Retina (tissue), 1 donor: ENCODE measurements at regions not wholly inside any gene's neighbourhood (a gene's known extent, or its start where the extent isn't known, plus 50 kb on each side); places are given as distances from the start of the nearest gene placed in this dataset.
"Not testable (repeated sequence)": the region's sequence is repeated elsewhere in the genome, so short reads cannot be mapped to it uniquely, and the experiment has no call there.

Experiments used
- DNase-seq: peaks from one replicate; pipeline ENCODE4 v3.0.0-alpha.2; 2016

DNA sequence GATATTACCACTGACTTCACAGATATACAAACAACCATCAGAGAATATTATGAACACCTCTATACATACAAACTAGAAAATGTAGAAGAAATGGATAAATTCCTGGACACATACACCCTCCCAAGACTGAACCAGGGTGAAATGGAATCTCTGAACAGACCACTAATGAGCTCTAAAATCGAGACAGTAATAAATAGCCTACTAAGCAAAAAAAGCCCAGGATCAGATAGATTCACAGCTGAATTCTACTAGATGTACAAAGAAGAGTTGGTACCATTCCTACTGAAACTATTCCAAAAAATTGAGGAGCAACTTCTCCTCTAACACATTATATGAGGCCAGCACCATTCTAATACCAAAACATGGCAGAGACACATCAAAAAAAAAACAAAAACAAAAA is 837.7 kb downstream of the FSCB start:
- no peak for DNase-seq

DNA sequence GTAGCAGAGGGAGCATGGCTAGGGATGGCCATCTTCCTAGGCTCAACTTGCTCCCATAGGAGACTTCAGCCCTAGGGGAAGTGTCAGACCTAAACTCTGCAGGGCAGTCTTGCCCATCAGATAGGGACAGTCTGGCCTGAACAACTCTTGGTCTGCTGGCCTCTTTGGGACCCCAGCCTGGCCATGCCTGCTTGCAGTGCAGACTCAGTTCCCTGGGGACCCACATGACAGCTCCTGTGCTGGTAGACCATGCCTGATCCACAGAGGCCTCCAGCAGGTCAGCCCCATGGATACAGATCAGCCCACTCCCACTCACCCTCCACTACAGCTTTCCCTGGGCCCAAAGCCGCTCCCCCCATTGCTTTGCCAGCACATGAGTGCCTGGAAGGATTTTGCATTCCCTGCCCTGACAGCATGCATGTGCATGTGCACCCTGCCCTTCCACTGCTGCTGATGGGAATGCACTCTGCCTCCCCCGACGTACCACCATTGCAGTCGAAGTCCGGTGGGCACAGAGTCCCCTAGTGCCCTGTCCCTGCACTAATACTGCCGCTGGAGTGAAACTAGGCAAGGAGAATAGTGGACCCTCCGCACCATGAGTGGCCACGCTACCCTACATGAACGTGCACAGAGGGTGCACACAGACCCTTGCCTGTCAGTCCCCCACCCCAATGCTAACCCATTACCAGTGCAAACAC is 841.4 kb downstream of the FSCB start:
- no peak for DNase-seq

DNA sequence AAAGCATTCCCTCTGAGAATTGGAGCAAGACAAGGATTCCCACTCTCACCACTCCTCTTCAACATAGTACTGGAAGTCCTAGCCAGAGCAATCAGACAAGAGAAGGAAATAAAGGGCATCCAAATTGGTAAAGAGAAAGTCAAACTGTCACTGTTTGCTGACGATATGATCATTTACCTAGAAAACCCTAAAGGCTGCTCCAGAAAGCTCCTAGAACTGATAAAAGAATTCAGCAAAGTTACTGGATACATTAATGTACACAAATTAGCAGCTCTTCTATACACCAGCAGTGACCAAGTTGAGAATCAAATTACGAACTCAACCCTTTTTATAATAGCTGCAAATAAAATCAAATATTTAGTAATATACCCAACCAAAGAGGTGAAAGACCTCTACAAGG is 851.9 kb downstream of the FSCB start:
- not testable (repeated sequence) for DNase-seq

DNA sequence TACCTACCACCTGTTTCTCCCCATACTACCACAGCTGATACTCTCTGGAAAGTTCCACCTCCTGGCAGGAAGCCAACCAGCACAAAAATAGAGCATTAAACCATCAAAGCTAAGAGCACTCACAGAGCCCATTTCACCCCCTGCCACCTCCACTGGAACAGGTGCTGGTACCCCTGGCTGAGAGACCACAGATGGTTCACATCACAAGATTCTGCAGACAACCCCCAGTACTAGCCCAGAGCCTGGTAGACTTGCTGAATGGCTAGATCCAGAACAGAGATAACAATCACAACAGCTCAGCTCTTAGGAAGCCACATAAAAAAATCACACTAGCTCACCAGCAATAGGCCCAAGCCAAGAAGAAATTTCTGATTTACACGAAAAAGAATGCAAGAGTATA is 855.2 kb downstream of the FSCB start:
- no peak for DNase-seq

GRCh38 chr14:43651185-43651787 is 855.8 kb downstream of the FSCB start:
- DNase-seq = no peak

GRCh38 chr14:43649508-43649907 is 857.6 kb downstream of the FSCB start:
- DNase-seq = no peak

DNA sequence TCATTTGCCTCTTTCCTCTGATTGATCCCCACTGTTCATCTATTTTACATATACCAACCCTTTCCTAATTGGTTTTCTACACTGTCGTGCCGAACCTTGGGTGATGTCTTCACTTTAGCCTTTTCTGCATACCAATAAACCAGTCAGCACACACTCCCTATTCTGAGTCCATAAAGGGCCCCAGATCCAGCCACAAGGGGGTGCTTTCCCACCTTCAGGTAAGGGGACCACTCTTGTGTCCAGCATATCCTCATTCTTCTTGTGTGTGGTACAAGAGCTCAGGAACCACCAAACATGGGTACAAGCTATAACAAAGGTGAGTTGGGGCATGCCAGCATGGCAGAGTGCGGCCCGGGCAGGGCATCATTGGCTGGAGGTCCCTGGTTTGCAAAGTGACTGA is 859.8 kb downstream of the FSCB start:
- DNase-seq = no peak

- no peak for DNase-seq
These were observed 866.3 kb downstream of the FSCB start for GRCh38 chr14:43640718-43641267.

DNA sequence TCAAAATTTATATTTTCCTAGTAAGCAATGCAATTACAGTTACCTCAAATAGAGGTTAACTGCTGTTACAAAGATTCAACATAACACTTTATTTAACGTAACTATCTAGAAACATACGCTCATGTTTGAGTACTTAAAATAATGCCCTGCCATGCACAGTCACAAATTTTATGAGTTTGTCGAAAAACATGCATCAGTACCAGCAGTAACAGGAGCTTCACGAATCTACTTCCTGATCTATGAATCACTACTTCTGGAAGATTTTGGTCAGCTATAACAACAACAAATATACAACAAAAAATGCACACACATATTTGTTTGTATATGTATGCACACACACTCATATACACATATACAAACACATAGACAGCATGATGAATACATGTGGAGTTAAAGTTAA is 881.8 kb downstream of the FSCB start:
- DNase-seq = no peak

GRCh38 chr14:43621282-43621681 is 885.8 kb downstream of the FSCB start:
- no peak for DNase-seq

- DNase-seq = no peak
These were observed 911.8 kb downstream of the FSCB start for GRCh38 chr14:43595096-43595772.

GRCh38 chr14:43591776-43592175 is 915.3 kb downstream of the FSCB start:
- DNase-seq = no peak

DNA sequence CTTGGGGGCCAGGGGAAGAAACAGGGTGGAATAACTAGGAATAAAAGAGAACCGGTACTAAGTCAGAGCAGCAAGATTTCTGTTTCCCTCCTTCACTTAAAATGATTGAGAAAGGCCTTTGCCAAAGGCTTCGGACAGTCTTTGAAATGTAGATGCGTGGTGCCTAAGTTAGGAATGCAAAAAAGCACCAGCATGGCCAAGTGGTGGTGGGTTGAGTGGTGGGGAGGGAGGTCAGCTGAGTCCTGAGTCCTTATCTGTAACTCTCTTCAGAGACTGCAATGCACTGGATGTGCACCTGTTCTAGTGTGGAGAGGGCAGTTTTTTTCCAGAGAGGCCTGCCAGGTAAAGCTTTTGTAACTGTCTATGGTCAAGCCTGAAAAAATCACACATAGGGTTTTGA is 919.9 kb downstream of the FSCB start:
- no peak for DNase-seq

- no peak for DNase-seq
These were observed 927.4 kb downstream of the FSCB start for GRCh38 chr14:43579671-43580070.

- no peak for DNase-seq
These were observed 939.1 kb downstream of the FSCB start for GRCh38 chr14:43568022-43568421.

DNA sequence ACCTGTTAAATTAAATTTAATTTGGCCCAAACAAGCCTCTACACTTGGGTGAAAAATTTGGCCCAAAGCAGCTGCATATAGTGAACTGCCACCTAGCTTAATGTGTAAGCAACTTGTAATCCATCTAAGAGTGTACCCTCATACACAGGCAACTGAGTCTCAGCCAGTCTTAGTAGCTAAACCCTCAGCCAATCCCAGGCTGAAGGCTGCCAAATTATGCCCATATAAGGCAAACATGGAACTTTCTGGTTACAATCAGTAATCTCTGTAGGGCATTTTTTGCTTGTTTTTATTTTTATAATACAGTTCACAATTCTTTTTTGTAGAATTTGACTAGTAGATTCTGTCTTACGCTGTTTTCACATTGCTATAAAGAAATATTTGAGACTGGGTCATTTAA is 958.7 kb downstream of the FSCB start:
- no peak for DNase-seq

DNA sequence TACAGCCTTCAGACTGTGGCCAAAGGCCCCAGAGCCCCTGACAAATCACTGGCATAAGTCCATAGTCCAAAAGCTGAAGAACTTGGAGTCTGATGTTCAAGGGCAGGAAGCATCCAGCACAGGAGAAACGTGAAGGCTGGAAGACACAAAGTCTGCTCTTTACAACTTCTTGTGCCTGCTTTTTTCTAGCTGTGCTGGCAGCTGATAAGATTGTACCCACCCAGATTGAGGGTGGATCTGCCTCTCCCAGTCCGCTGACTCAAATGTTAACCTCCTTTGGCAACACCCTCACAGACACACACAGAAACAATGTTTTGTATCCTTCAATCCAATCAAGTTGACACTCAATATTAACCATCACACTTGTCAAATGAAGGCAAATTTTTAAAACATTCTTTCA is 959.5 kb downstream of the FSCB start:
- not testable (repeated sequence) for DNase-seq

GRCh38 chr14:43541356-43541755 is 965.7 kb downstream of the FSCB start:
- DNase-seq = no peak

DNA sequence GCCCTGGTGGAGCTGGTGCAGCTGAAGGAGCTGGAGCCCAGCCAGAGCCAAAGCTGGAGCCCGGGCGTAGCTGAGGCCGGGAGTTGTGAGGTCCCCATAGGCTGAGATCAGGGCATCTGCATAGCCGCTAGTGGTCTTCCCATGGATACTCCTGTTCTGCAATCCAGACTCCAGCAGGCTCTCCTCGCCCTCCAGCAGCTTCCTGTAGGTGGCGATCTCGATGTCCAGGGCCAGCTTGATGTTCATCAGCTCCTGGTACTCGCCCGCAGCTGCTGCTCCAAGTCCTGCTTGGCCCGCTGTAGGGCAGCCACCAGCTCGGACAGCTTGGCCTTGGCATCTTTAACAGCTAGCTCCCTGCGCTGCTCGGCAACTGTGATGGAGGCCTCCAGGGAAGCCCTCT is 966.1 kb downstream of the FSCB start:
- no peak for DNase-seq

- DNase-seq = no peak
These were observed 967.9 kb downstream of the FSCB start for GRCh38 chr14:43539210-43539609.

GRCh38 chr14:43535231-43535838 is 971.7 kb downstream of the FSCB start:
- no peak for DNase-seq

DNA sequence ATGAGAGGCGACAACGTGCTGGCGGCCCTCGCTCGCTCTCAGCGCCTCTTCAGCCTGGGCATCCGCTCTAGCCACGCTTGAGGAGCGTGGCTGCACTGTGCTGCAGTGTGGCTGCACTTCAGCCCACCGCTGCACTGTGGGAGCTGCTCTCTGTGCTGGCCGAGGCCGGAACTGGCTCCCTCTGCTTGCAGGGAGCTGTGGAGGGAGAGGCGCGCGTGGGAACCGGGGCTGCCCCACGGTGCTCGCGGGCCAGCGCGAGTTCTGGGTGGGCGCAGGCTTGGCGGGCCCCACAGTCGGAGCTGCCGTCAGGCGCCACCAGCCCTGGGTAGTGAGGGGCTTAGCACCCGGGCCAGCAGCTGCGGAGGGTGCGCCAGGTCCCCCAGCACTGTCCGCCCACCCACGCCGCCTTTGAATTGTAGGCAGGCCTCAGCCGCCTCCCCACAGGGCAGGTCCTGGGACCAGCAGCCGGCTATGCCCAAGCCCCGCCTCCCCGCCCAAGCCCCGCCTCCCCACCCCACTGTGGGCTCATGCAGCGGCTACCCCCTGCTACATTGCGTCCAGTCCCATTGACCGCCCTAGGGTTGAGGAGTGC is 974.2 kb downstream of the FSCB start:
- no peak for DNase-seq

DNA sequence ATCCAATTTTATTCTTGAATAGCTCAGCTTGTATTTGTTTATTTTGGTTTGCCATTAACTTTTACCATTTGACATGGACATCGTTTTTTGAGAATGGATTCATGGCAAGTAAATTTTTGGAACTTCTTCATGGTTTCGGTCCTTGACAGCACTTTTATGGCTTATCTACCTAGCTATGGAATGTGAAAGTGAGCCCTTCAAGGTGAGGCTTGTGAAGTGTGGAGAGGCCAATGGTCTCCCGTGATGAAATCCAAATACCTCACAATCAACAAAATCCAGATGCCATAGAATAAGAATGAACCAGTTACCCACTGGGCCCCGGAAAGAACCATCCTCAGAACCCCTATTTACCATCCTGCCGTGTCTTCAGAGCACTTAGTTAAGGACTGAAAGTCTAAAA is 978.8 kb downstream of the FSCB start:
- no peak for DNase-seq
